SK-N-SH (cell line): ENCODE measurements at regions not wholly inside any gene's neighbourhood (a gene's known extent, or its start where the extent isn't known, plus 50 kb on each side); places are given as distances from the start of the nearest gene placed in this dataset.

Experiments used
- CTCF ChIA-PET: fragments of 300-600, 350-600 bp; formaldehyde crosslinking; extraction: SDS; loops from one replicate; lab custom pipeline; 2021; lab: Yijun Ruan, JAX
- POLR2A ChIA-PET: fragments of 350-600 bp; sonication (Branson Sonifier 250); formaldehyde crosslinking; extraction: SDS; loops from one replicate; lab custom pipeline; 2020; ENCODE audit warnings: antibody characterized with exemption, inconsistent platforms; lab: Yijun Ruan, JAX
- DNase-seq: peaks from one replicate; pipeline ENCODE4 v3.0.0; 2012
- H2AFZ ChIP-seq: fragments of 200-600 bp; sonication (generic); 2 replicates; pipeline ENCODE4 v1.8.1; 2016; ENCODE audit warnings: antibody characterized with exemption, mild to moderate bottlenecking, low read depth
- H3F3A ChIP-seq: fragments of 200-600 bp; sonication (generic); replicated peaks from 2 replicates; pipeline ENCODE3; 2016; ENCODE audit warnings: antibody characterized with exemption, mild to moderate bottlenecking; ENCODE audit not compliant: insufficient read depth
- H3K27ac ChIP-seq, 2 experiments: fragments of 200-500 bp in 1 of 2; fragments of 200-600 bp in 1 of 2; sonication (Bioruptor generic) in 1 of 2; sonication (generic), shearing (Covaris generic) in 1 of 2; 2 replicates each; pipeline versions ENCODE4 v1.5.1 to v1.6.1; 2014 to 2016; ENCODE audit warnings: low read depth in 2 of 2, inconsistent platforms in 1 of 2, low read length in 1 of 2, mild to moderate bottlenecking in 1 of 2, mixed read lengths in 1 of 2
- H3K27me3 ChIP-seq: fragments of 200-600 bp; sonication (generic), shearing (Covaris generic); 2 replicates; pipeline ENCODE4 v1.6.1; 2016; ENCODE audit warnings: mixed run types; ENCODE audit not compliant: insufficient read depth
- H3K36me3 ChIP-seq, 2 experiments: fragments of 200-500 bp in 1 of 2; fragments of 200-600 bp in 1 of 2; sonication (Bioruptor generic) in 1 of 2; sonication (generic) in 1 of 2; replicated peaks in 1 of 2; 2 replicates each; pipeline versions ENCODE3 to v1.5.1; 2014 to 2016; ENCODE audit warnings: low read length in 1 of 2, mild to moderate bottlenecking in 1 of 2; ENCODE audit not compliant: insufficient read depth in 2 of 2, control insufficient read depth in 1 of 2
- H3K4me1 ChIP-seq, 2 experiments: fragments of 200-500 bp in 1 of 2; fragments of 200-600 bp in 1 of 2; sonication (Bioruptor generic) in 1 of 2; sonication (generic), shearing (Covaris generic) in 1 of 2; 2 replicates each; pipeline versions ENCODE4 v1.5.1 to v1.6.1; 2014 to 2016; ENCODE audit warnings: low read depth in 1 of 2, low read length in 1 of 2, mixed run types in 1 of 2; ENCODE audit not compliant: insufficient read depth in 2 of 2, control insufficient read depth in 1 of 2
- H3K4me2 ChIP-seq: fragments of 200-600 bp; sonication (generic), shearing (Covaris generic); 2 replicates; pipeline ENCODE4 v1.6.1; 2017; ENCODE audit warnings: mixed run types
- H3K4me3 ChIP-seq, 2 experiments: fragments of 200-500 bp in 1 of 2; fragments of 200-600 bp in 1 of 2; sonication (Bioruptor generic) in 1 of 2; sonication (generic), shearing (Covaris generic) in 1 of 2; 2 replicates each; pipeline versions ENCODE4 v1.5.1 to v1.8.1; 2014 to 2016; ENCODE audit warnings: low read depth in 2 of 2, inconsistent platforms in 1 of 2, low read length in 1 of 2, mild to moderate bottlenecking in 1 of 2, mixed read lengths in 1 of 2, moderate library complexity in 1 of 2
- H3K79me2 ChIP-seq: fragments of 200-600 bp; sonication (generic); 2 replicates; pipeline ENCODE4 v1.8.1; 2017; ENCODE audit warnings: mild to moderate bottlenecking; ENCODE audit not compliant: insufficient read depth
- H3K9ac ChIP-seq: fragments of 200-600 bp; sonication (generic); 2 replicates; pipeline ENCODE4 v1.6.1; 2017; ENCODE audit warnings: mixed run types
- H3K9me2 ChIP-seq: fragments of 200-600 bp; sonication (generic); 2 replicates; pipeline ENCODE4 v1.6.1; 2017; ENCODE audit warnings: mixed run types
- H3K9me3 ChIP-seq: fragments of 200-600 bp; sonication (generic); 2 replicates; pipeline ENCODE4 v1.6.1; 2017; ENCODE audit warnings: mixed run types, mild to moderate bottlenecking, moderate library complexity
- H4K20me1 ChIP-seq: fragments of 200-600 bp; sonication (generic); 2 replicates; pipeline ENCODE4 v1.6.1; 2017; ENCODE audit warnings: mild to moderate bottlenecking, mixed run types; ENCODE audit not compliant: insufficient read depth
- CHD2 ChIP-seq: fragments of 150-350 bp; IDR thresholded peaks from 2 replicates; pipeline ENCODE4 v1.6.1; 2018; ENCODE audit warnings: low read length; ENCODE audit not compliant: partially characterized antibody
- ELF1 ChIP-seq: IDR thresholded peaks from 2 replicates; pipeline ENCODE4 v1.4.0; 2012
- FOXJ3 ChIP-seq: sonication (generic); formaldehyde crosslinking; IDR thresholded peaks from 2 replicates; pipeline ENCODE4 v1.5.1; 2020; ENCODE audit warnings: mild to moderate bottlenecking, missing genetic modification reagents
- GABPA ChIP-seq: IDR thresholded peaks from 2 replicates; pipeline ENCODE4 v1.4.0; 2012; ENCODE audit warnings: low read depth, mild to moderate bottlenecking
- GATA2 ChIP-seq: sonication (generic); formaldehyde crosslinking; IDR thresholded peaks from 2 replicates; pipeline ENCODE4 v1.5.0; 2020; ENCODE audit warnings: mild to moderate bottlenecking, missing genetic modification reagents
- IRF3 ChIP-seq: fragments of 150-350 bp; IDR thresholded peaks from 2 replicates; pipeline ENCODE4 v1.6.1; 2016; ENCODE audit warnings: mild to moderate bottlenecking, low read depth, low read length
- JUND ChIP-seq: IDR thresholded peaks from 2 replicates; pipeline ENCODE4 v1.4.0; 2012
- MEF2A ChIP-seq: IDR thresholded peaks from 2 replicates; pipeline ENCODE4 v1.4.0; 2012; ENCODE audit warnings: low read depth, borderline replicate concordance
- MXI1 ChIP-seq: IDR thresholded peaks from 2 replicates; pipeline ENCODE4 v1.6.1; 2012; ENCODE audit warnings: mild to moderate bottlenecking, low read depth, low read length, improper control_type of control experiment
- NRF1 ChIP-seq: IDR thresholded peaks from 2 replicates; pipeline ENCODE4 v1.6.1; 2012; ENCODE audit warnings: low read depth, mild to moderate bottlenecking, low read length
- PBX3 ChIP-seq: IDR thresholded peaks from 2 replicates; pipeline ENCODE4; 2012
- POLR2AphosphoS5 ChIP-seq: IDR thresholded peaks from 2 replicates; pipeline ENCODE4 v1.6.1; 2012; ENCODE audit warnings: low read depth, low read length
- RFX5 ChIP-seq: IDR thresholded peaks from 2 replicates; pipeline ENCODE4 v1.6.1; 2012; ENCODE audit warnings: mild to moderate bottlenecking, improper control_type of control experiment, low read length
- RXRA ChIP-seq: IDR thresholded peaks from 2 replicates; pipeline ENCODE4 v1.4.0; 2012; ENCODE audit warnings: low read depth, mild to moderate bottlenecking, borderline replicate concordance
- TAF1 ChIP-seq: IDR thresholded peaks from 2 replicates; pipeline ENCODE4 v1.6.1; 2012; ENCODE audit warnings: low read depth, mild to moderate bottlenecking, low read length, moderate library complexity, borderline replicate concordance
- USF1 ChIP-seq: IDR thresholded peaks from 2 replicates; pipeline ENCODE4 v1.4.0; 2012; ENCODE audit warnings: low read depth, borderline replicate concordance
- YY1 ChIP-seq: IDR thresholded peaks from 2 replicates; pipeline ENCODE4 v1.4.0; 2012; ENCODE audit warnings: low read depth, mild to moderate bottlenecking
- ZBTB33 ChIP-seq: IDR thresholded peaks from 2 replicates; pipeline ENCODE4 v1.4.0; 2012; ENCODE audit warnings: low read depth, borderline replicate concordance
- WGBS: methylation state at CpG from one replicate; pipeline ENCODE4 v1.1.6; 2017; ENCODE audit warnings: low lambda C conversion rate; 5-methylcytosine and 5-hydroxymethylcytosine counted together
- TF ChIP-seq, protein P1 (sequence below): fragments of 200-600 bp; sonication (generic); IDR thresholded peaks from 2 replicates; pipeline ENCODE4 v1.6.1; 2017; ENCODE audit warnings: antibody characterized with exemption, mild to moderate bottlenecking, moderate library complexity
- TF ChIP-seq, protein P2 (sequence below): IDR thresholded peaks from 2 replicates; pipeline ENCODE4 v1.6.1; 2012; ENCODE audit warnings: mild to moderate bottlenecking, low read depth, low read length, moderate library complexity

DNA sequence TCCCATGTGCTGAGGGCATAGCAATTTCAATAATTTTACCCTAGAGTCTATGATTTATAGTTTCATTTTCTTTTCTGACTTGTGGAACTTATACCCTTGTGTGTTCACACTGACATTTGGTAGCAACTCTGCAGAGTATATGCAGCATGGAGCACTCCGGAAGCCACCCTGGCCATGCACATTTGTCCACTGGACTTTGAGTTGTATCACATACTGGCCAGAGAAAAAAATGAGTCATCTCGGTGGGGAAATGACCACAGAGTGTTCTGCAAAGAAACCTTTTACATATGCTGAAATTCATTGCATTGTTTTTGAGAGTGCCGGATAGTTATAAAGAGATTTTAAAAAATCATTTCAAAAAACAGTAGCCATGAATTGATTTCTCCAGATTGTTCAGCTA lies 164.8 kb upstream of the COBL start:
- Histone ChIP-seq H3K9me3 (peaks cover 12% of the 10 kb centered on the region; the same call in 1 of the 2 replicates), H3F3A (no peaks in the 10 kb centered on the region), H2AFZ (no peak overlapping the region), H3K27me3 (no peaks in the 10 kb centered on the region), H3K4me2 (no peak overlapping the region), H3K79me2 (no peaks in the 10 kb centered on the region), H3K9ac (no peak overlapping the region), H3K27ac (no peak overlapping the region), H4K20me1 (no peaks in the 10 kb centered on the region), H3K4me3 (no peak overlapping the region), H3K4me1 (peaks cover 0 to 2% of the 10 kb centered on the region in 2 experiments; a peak in 1 of 4 replicates), H3K36me3 (no peaks in the 10 kb centered on the region), H3K9me2 (no peaks in the 10 kb centered on the region)
- no peak for DNase-seq
- ChIA-PET POLR2A (no interaction called here), CTCF (interaction anchor here (1.3 kb wide), 1 partner anchor 25 kb away, joined by 3 read pairs; no protein-coding TSS in a partner anchor)
- TF ChIP-seq TAF1 (no peak), GATA2 (CRISPR knock-in tag) (no peak), USF1 (no peak), FOXJ3 (no peak), MEF2A (no peak), NRF1 (no peak), PBX3 (no peak), IRF3 (no peak), ZBTB33 (no peak), GABPA (no peak), YY1 (no peak), RXRA (no peak), RFX5 (no peak), POLR2AphosphoS5 (no peak), JUND (no peak), MXI1 (no peak), CHD2 (no peak), ELF1 (no peak)
- TF ChIP-seq, protein P1, sequence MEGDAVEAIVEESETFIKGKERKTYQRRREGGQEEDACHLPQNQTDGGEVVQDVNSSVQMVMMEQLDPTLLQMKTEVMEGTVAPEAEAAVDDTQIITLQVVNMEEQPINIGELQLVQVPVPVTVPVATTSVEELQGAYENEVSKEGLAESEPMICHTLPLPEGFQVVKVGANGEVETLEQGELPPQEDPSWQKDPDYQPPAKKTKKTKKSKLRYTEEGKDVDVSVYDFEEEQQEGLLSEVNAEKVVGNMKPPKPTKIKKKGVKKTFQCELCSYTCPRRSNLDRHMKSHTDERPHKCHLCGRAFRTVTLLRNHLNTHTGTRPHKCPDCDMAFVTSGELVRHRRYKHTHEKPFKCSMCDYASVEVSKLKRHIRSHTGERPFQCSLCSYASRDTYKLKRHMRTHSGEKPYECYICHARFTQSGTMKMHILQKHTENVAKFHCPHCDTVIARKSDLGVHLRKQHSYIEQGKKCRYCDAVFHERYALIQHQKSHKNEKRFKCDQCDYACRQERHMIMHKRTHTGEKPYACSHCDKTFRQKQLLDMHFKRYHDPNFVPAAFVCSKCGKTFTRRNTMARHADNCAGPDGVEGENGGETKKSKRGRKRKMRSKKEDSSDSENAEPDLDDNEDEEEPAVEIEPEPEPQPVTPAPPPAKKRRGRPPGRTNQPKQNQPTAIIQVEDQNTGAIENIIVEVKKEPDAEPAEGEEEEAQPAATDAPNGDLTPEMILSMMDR: no peak
- TF ChIP-seq, protein P2, sequence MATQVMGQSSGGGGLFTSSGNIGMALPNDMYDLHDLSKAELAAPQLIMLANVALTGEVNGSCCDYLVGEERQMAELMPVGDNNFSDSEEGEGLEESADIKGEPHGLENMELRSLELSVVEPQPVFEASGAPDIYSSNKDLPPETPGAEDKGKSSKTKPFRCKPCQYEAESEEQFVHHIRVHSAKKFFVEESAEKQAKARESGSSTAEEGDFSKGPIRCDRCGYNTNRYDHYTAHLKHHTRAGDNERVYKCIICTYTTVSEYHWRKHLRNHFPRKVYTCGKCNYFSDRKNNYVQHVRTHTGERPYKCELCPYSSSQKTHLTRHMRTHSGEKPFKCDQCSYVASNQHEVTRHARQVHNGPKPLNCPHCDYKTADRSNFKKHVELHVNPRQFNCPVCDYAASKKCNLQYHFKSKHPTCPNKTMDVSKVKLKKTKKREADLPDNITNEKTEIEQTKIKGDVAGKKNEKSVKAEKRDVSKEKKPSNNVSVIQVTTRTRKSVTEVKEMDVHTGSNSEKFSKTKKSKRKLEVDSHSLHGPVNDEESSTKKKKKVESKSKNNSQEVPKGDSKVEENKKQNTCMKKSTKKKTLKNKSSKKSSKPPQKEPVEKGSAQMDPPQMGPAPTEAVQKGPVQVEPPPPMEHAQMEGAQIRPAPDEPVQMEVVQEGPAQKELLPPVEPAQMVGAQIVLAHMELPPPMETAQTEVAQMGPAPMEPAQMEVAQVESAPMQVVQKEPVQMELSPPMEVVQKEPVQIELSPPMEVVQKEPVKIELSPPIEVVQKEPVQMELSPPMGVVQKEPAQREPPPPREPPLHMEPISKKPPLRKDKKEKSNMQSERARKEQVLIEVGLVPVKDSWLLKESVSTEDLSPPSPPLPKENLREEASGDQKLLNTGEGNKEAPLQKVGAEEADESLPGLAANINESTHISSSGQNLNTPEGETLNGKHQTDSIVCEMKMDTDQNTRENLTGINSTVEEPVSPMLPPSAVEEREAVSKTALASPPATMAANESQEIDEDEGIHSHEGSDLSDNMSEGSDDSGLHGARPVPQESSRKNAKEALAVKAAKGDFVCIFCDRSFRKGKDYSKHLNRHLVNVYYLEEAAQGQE: no peak
- 51% methylated on average over 3 of the region's 3 CpGs for WGBS
